HFF-Myc (cell line): ENCODE measurements at regions not wholly inside any gene's neighbourhood (a gene's known extent, or its start where the extent isn't known, plus 50 kb on each side); places are given as distances from the start of the nearest gene placed in this dataset.

Experiments used
- DNase-seq: peaks from one replicate; pipeline ENCODE4 v3.0.0-alpha.2; 2011; ENCODE audit warnings: low read depth; ENCODE audit errors: extremely low read depth
- H3K4me3 ChIP-seq: replicated peaks from 2 replicates; pipeline ENCODE4 v1.5.1; 2011; ENCODE audit warnings: low read depth, mild to moderate bottlenecking, control low read depth, low read length
- TF ChIP-seq, protein P1 (sequence below): IDR thresholded peaks from 2 replicates; pipeline ENCODE4 v1.5.1; 2012; ENCODE audit warnings: mild to moderate bottlenecking, low read depth, low read length, control low read depth; ENCODE audit errors: missing control alignments

DNA sequence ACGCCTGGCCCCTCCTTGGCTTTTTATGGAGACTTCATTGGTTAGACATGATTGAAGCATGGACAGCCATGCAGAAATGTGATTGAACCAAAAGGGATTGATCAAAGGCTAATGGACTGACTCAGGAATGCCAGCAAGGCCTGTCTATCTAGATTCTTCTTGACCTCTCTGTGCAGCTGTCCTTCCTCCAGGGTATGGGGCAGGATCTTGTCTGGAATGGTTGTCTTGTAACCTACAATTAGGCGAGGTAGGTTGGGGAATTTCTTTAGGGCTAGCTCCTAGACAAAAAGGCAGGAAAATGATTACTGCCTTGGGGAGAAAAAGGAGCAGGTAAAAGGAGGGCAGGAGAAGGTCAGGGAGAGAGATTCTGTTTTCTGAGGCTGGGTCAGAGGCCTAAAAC is 59.6 kb upstream of the INCENP start:
- no peak for DNase-seq
- TF ChIP-seq, protein P1, sequence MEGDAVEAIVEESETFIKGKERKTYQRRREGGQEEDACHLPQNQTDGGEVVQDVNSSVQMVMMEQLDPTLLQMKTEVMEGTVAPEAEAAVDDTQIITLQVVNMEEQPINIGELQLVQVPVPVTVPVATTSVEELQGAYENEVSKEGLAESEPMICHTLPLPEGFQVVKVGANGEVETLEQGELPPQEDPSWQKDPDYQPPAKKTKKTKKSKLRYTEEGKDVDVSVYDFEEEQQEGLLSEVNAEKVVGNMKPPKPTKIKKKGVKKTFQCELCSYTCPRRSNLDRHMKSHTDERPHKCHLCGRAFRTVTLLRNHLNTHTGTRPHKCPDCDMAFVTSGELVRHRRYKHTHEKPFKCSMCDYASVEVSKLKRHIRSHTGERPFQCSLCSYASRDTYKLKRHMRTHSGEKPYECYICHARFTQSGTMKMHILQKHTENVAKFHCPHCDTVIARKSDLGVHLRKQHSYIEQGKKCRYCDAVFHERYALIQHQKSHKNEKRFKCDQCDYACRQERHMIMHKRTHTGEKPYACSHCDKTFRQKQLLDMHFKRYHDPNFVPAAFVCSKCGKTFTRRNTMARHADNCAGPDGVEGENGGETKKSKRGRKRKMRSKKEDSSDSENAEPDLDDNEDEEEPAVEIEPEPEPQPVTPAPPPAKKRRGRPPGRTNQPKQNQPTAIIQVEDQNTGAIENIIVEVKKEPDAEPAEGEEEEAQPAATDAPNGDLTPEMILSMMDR, result no peak
- H3K4me3 ChIP-seq, result no peak overlapping the region

DNA sequence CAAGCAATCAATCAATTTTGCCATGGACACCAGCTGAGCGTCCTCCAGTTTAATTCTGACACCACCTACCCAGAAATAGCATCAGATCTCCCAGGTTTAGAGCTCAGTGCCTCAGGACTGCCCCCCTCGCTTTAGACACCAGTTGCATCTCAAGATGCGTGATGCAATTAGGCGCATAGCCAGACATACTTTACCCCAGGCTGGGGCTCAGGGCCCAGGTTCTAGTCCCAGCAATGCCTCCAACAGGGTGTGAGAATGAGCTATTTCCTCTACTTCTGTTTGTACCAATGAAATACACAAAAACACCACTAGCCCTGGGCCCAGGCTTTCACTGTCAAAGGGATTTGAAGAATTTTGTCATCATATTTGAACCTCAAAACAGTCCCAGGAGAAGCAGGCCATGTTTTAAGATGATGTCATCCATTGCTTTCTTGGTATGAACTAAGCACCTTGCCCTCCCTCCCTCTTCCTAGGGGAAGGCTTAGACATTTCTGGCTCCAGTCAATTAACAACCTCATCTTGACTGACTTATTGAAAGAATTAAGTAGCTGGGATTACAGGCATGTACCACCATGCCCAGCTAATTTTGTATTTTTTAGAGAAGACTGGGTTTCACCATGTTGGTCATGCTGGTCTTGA is 61.5 kb upstream of the INCENP start:
- TF ChIP-seq, protein P1, result no peak
- no peak for DNase-seq

DNA sequence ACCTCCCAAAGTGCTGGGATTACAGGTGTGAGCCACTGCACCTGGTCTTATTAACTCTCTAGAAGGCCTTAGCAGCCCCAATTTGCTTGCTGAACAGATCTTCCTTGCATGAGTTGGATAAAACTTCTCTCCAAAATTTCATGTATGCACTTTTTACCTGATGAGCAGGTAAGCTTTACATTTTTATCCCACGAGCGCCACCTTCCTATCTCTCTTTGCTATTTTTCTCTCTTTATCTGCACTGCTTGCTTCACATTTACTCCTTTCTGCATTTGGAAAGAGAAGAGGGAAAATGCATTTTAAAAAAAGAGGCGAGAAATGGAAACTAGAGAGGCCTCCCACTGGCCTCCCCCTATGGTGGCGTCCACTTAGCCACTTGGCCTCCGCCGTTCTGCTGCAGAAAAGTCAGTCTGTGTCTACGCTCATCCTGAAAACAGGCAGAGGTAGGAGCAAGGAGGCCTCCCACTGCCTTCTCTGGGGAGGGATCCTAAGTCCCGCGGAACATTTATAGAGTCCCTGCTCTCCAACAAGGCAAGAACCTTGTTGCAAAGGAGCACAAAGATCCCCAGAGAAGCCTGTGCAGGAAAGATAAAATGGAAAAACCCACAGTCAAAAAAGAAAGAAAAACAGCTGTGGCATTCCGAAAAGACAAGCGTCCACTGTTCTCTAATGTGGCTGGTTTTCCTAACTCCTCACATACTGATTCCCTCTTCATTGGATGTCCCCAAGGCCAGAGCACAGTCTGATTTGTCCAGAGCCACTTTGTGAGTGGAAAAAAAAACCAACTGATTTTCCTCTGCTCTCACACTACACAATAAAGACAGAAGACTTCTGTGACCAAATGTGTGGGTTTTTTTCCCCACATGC is 62.2 kb upstream of the INCENP start:
- no peak for DNase-seq
- TF ChIP-seq, protein P1, result no peak
- no peak overlapping the region for H3K4me3 ChIP-seq

More for the DNA sequence above, 61.5 kb upstream of the INCENP start:
- no peak overlapping the region for H3K4me3 ChIP-seq

DNA sequence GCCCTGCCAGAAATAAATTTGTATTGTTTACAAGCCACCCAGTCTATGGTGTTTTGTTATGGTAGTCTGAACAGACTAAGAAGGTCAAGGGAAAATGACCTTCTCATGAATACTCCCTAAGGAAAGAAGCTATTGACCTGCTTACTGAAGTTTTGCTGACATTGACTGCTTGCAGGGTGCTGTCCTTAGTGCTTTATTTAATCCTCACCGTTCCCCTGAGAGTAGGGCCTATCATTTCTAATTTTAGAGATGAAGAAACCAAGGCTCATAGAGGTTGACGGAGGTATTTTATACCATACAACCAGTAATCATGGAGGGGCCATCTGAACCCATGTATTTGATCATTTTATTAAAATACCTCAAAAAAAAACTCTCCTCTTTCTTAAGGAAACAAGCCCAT is 66.7 kb upstream of the INCENP start:
- TF ChIP-seq, protein P1, result no peak
- no peak overlapping the region for H3K4me3 ChIP-seq
- no peak for DNase-seq

DNA sequence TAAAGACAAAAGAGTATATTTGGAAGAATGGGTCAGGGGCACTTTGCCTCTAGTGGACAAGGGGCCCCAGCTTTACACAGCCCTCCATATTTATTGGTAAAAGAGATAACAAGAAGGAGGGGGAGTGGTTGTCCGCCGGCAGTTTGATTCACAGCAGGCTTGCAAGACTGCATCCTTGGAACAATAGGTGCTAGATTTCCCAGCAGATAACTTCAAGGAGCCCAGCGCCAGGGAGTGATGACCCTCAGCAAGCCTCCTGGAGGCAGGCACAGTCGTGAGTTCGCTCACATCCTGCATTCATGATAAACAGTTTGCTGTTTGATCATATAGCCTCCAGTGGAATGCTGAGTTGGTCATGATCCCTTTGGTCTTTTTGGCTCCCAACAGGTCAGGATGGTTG is 67.8 kb upstream of the INCENP start:
- DNase-seq, result no peak
- H3K4me3 ChIP-seq, result no peak overlapping the region
- TF ChIP-seq, protein P1, result no peak

DNA sequence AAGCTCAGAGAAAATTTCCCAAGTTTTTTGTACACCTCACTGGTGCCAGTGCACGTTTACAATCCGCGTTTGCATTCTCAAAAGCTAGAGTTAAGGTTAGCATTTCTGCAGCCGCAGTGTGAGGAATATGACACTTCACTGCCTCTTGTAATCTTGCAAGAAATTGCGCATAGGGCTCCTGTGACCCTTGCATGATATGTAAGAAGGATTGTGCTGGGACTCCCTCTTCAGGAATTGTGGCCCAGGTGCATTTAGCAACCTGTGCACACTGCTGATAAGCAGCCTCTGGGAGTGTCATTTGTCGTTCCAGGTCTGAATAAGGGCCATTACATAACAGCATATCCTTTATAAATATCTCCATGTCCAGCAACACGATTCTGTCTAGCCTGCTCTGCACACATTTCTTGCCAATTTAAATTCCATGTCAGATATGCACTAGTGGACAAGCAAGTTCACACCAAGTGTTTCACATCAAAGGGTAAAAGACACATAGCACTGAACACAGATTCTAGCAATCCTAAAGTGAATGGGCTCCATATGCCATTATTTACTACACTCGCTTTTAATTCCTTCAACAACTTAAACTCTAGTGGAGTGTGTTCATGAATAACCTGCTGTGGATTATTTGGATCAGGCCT is 69.2 kb upstream of the INCENP start:
- TF ChIP-seq, protein P1, result peak; percentile 34
- DNase-seq, result no peak
- H3K4me3 ChIP-seq, result no peak overlapping the region
